ENCODE measurements at regions not wholly inside any gene's neighbourhood (a gene's known extent, or its start where the extent isn't known, plus 50 kb on each side); places are given as distances from the start of the nearest gene placed in this dataset.
A peak's percentile ranks its signal among the peaks of the same experiment; 100 is the strongest.

- ChIA-PET CTCF (interaction anchor here (0.7 kb wide), 1 partner anchor 96 kb away, joined by 5 read pairs; no protein-coding TSS in a partner anchor), POLR2A (interaction anchor here (0.6 kb wide), 1 partner anchor 488 kb away, joined by 5 read pairs; no protein-coding TSS in a partner anchor)
- H3K4me3 ChIP-seq (ENCODE audit: low read depth, low read length): no peak overlapping the region
- H3K27me3 ChIP-seq (ENCODE audit: control insufficient read depth, insufficient read depth, low read length): no peaks in the 10 kb centered on the region
- no peaks in the 10 kb centered on the region for H3K36me3 ChIP-seq (ENCODE audit: control insufficient read depth, insufficient read depth, low read length)
- DNase-seq (ENCODE audit: low read depth): no peak
- no peak for TF ChIP-seq CTCF (IDR thresholded peaks at IDR 0.05; ENCODE audit: insufficient read depth, low read depth, low read length)
Measured at GRCh38 chr10:89080660-89081059, 90.1 kb downstream of the FAS start.

GRCh38 chr10:89079961-89080360, 89.4 kb downstream of the FAS start:
- Histone ChIP-seq H3K36me3 (ENCODE audit: control insufficient read depth, insufficient read depth, low read length) (no peaks in the 10 kb centered on the region), H3K27me3 (ENCODE audit: control insufficient read depth, insufficient read depth, low read length) (no peaks in the 10 kb centered on the region), H3K4me3 (ENCODE audit: low read depth, low read length) (no peak overlapping the region)
- no peak for TF ChIP-seq CTCF (IDR thresholded peaks at IDR 0.05; ENCODE audit: insufficient read depth, low read depth, low read length)
- no peak for DNase-seq (ENCODE audit: low read depth)
- POLR2A ChIA-PET: no interaction called here
- CTCF ChIA-PET: interaction anchor here (1.3 to 1.6 kb wide), 2 partner anchors 17 to 134 kb away, joined by 3 to 5 read pairs; no protein-coding TSS in a partner anchor

- ChIA-PET CTCF (interaction anchor here (0.5 to 1.6 kb wide), 5 partner anchors 8 to 349 kb away, joined by 3 to 5 read pairs (median 3); no protein-coding TSS in a partner anchor), POLR2A (interaction anchor here (0.6 kb wide), 1 partner anchor 40 kb away, joined by 3 read pairs; no protein-coding TSS in a partner anchor)
- peak; percentile 35 for DNase-seq (ENCODE audit: low read depth)
Measured at GRCh38 chr10:89078724-89079672, 88.4 kb downstream of the FAS start.

GRCh38 chr10:89076120-89076519, 85.5 kb downstream of the FAS start:
- POLR2A ChIA-PET: no interaction called here
- TF ChIP-seq CTCF (IDR thresholded peaks at IDR 0.05; ENCODE audit: insufficient read depth, low read depth, low read length): no peak
- DNase-seq (ENCODE audit: low read depth): no peak
- no peaks in the 10 kb centered on the region for H3K27me3 ChIP-seq (ENCODE audit: control insufficient read depth, insufficient read depth, low read length)
- no peak overlapping the region for H3K4me3 ChIP-seq (ENCODE audit: low read depth, low read length)
- CTCF ChIA-PET: interaction anchor here (1.1 kb wide), 1 partner anchor 34 kb away, joined by 3 read pairs; no protein-coding TSS in a partner anchor
- no peaks in the 10 kb centered on the region for H3K36me3 ChIP-seq (ENCODE audit: control insufficient read depth, insufficient read depth, low read length)

More at GRCh38 chr10:89078724-89079672, 88.4 kb downstream of the FAS start:
- no peak overlapping the region for H3K4me3 ChIP-seq (ENCODE audit: low read depth, low read length)
- no peaks in the 10 kb centered on the region for H3K27me3 ChIP-seq (ENCODE audit: control insufficient read depth, insufficient read depth, low read length)
- no peaks in the 10 kb centered on the region for H3K36me3 ChIP-seq (ENCODE audit: control insufficient read depth, insufficient read depth, low read length)
- TF ChIP-seq CTCF (IDR thresholded peaks at IDR 0.05; ENCODE audit: insufficient read depth, low read depth, low read length): no peak

GRCh38 chr10:89075631-89076030, 85.0 kb downstream of the FAS start:
- Histone ChIP-seq H3K27me3 (ENCODE audit: control insufficient read depth, insufficient read depth, low read length) (no peaks in the 10 kb centered on the region), H3K36me3 (ENCODE audit: control insufficient read depth, insufficient read depth, low read length) (no peaks in the 10 kb centered on the region), H3K4me3 (ENCODE audit: low read depth, low read length) (no peak overlapping the region)
- TF ChIP-seq CTCF (IDR thresholded peaks at IDR 0.05; ENCODE audit: insufficient read depth, low read depth, low read length): no peak
- ChIA-PET POLR2A (no interaction called here), CTCF (interaction anchor here (1.1 kb wide), 1 partner anchor 33 kb away, joined by 3 read pairs; no protein-coding TSS in a partner anchor)
- DNase-seq (ENCODE audit: low read depth): no peak

Data from BJ (cell line).